GM12892 (cell line): ENCODE measurements at regions not wholly inside any gene's neighbourhood (a gene's known extent, or its start where the extent isn't known, plus 50 kb on each side); places are given as distances from the start of the nearest gene placed in this dataset.
"Not testable (repeated sequence)": the region's sequence is repeated elsewhere in the genome, so short reads cannot be mapped to it uniquely, and the experiment has no call there.

ENCODE experiments used
- DNase-seq: peaks from one replicate; pipeline ENCODE4 v3.0.0; 2011; ENCODE audit not compliant: insufficient read length
- FAIRE-seq: peaks from 2 replicates; lab custom pipeline; 2011; peaks lifted over from hg19 to GRCh38; lab: Jason Lieb, UNC
- POLR2A ChIP-seq: IDR thresholded peaks from 2 replicates; pipeline ENCODE4 v1.6.1; 2011; ENCODE audit warnings: low read depth, low read length, control low read depth
- POLR2AphosphoS5 ChIP-seq: IDR thresholded peaks from 2 replicates; pipeline ENCODE4 v1.6.1; 2011; ENCODE audit warnings: low read depth, low read length, control low read depth
- TAF1 ChIP-seq: IDR thresholded peaks from 2 replicates; pipeline ENCODE4 v1.6.1; 2011; ENCODE audit warnings: low read depth, mild to moderate bottlenecking, control low read depth, low read length, borderline replicate concordance

- DNase-seq (no peak), FAIRE-seq (no peak)
- TF ChIP-seq POLR2AphosphoS5 (no peak), TAF1 (no peak), POLR2A (no peak)
These were observed 133.6 kb downstream of the KCNE4 start for GRCh38 chr2:223185638-223186037.

GRCh38 chr2:223187256-223187655 lies 135.3 kb downstream of the KCNE4 start:
- FAIRE-seq (no peak), DNase-seq (no peak)
- no peak for TF ChIP-seq POLR2AphosphoS5
- no peak for TF ChIP-seq POLR2A
- no peak for TF ChIP-seq TAF1

- not testable (repeated sequence) for FAIRE-seq, DNase-seq
These were observed 138.7 kb downstream of the KCNE4 start for GRCh38 chr2:223190561-223191206.

- FAIRE-seq = no peak
- no peak for DNase-seq
- TF ChIP-seq TAF1 = no peak
- no peak for TF ChIP-seq POLR2A
- no peak for TF ChIP-seq POLR2AphosphoS5
These were observed 144.3 kb downstream of the KCNE4 start for GRCh38 chr2:223196331-223196730.

GRCh38 chr2:223197046-223197445 lies 145.1 kb downstream of the KCNE4 start:
- no peak for DNase-seq
- TF ChIP-seq POLR2AphosphoS5 = no peak
- TF ChIP-seq TAF1 = no peak
- no peak for TF ChIP-seq POLR2A
- FAIRE-seq = no peak

GRCh38 chr2:223199531-223200515 lies 147.8 kb downstream of the KCNE4 start:
- DNase-seq (no peak), FAIRE-seq (no peak)
- TF ChIP-seq POLR2AphosphoS5 (no peak), TAF1 (no peak), POLR2A (no peak)

GRCh38 chr2:223203971-223204929 lies 152.3 kb downstream of the KCNE4 start:
- TF ChIP-seq POLR2AphosphoS5 (no peak), TAF1 (no peak), POLR2A (no peak)
- FAIRE-seq (no peak), DNase-seq (no peak)

- DNase-seq (no peak), FAIRE-seq (no peak)
- TF ChIP-seq TAF1 (no peak), POLR2A (no peak), POLR2AphosphoS5 (no peak)
These were observed 158.5 kb downstream of the KCNE4 start for GRCh38 chr2:223210489-223210888.

- FAIRE-seq = no peak
- TF ChIP-seq TAF1 (no peak), POLR2A (no peak), POLR2AphosphoS5 (no peak)
- no peak for DNase-seq
These were observed 162.6 kb downstream of the KCNE4 start for GRCh38 chr2:223214394-223215253.

- FAIRE-seq (no peak), DNase-seq (no peak)
- TF ChIP-seq POLR2AphosphoS5 (no peak), POLR2A (no peak), TAF1 (no peak)
These were observed 163.2 kb downstream of the KCNE4 start for GRCh38 chr2:223215254-223215516.

GRCh38 chr2:223217373-223217772 lies 165.4 kb downstream of the KCNE4 start:
- TF ChIP-seq POLR2AphosphoS5 (no peak), TAF1 (no peak), POLR2A (no peak)
- DNase-seq (no peak), FAIRE-seq (no peak)
